ENCODE measurements at regions not wholly inside any gene's neighbourhood (a gene's known extent, or its start where the extent isn't known, plus 50 kb on each side); places are given as distances from the start of the nearest gene placed in this dataset.

GRCh38 chr2:56969513-56969912 lies 785.7 kb downstream of the CCDC85A start:
- 84% methylated on average over 3 of the region's 3 CpGs for WGBS (ENCODE audit: low lambda C conversion rate, missing lambda C conversion rate)
- no peaks in the 10 kb centered on the region for H3K9me2 ChIP-seq (replicated peaks; ENCODE audit: insufficient read depth)
- DNase-seq (ENCODE audit: low spot score), result no peak

GRCh38 chr2:56971383-56971974 lies 787.7 kb downstream of the CCDC85A start:
- H2AFZ ChIP-seq, result no peak overlapping the region
- H3K79me2 ChIP-seq, result no peaks in the 10 kb centered on the region
- H3K4me2 ChIP-seq, result no peak overlapping the region
- no peaks in the 10 kb centered on the region for H4K20me1 ChIP-seq (ENCODE audit: insufficient read depth, poor library complexity, severe bottlenecking)
- H3K27me3 ChIP-seq, result no peaks in the 10 kb centered on the region
- no peaks in the 10 kb centered on the region for H3K36me3 ChIP-seq (replicated peaks; ENCODE audit: insufficient read depth, low read depth)
- H3K9me2 ChIP-seq (replicated peaks; ENCODE audit: insufficient read depth), result no peaks in the 10 kb centered on the region
- no peak for TF ChIP-seq EZH2phosphoT487 (IDR thresholded peaks at IDR 0.05; ENCODE audit: low read depth, severe bottlenecking, unreplicated experiment)
- TF ChIP-seq CTCF (IDR thresholded peaks at IDR 0.05; ENCODE audit: poor library complexity), result no peak
- TF ChIP-seq EZH2 (IDR thresholded peaks at IDR 0.05; ENCODE audit: borderline replicate concordance), result no peak
- peaks cover 3% of the 10 kb centered on the region for H3K9me3 ChIP-seq (ENCODE audit: low read depth)
- H3K4me3 ChIP-seq, result no peak overlapping the region
- H3K27ac ChIP-seq, result no peak overlapping the region
- DNase-seq (ENCODE audit: low spot score), result no peak
- H3K4me1 ChIP-seq (ENCODE audit: insufficient read depth), result no peaks in the 10 kb centered on the region
- WGBS (ENCODE audit: low lambda C conversion rate, missing lambda C conversion rate), result 57% methylated on average over 3 of the region's 3 CpGs

More at GRCh38 chr2:56969513-56969912, 785.7 kb downstream of the CCDC85A start:
- TF ChIP-seq EZH2phosphoT487 (IDR thresholded peaks at IDR 0.05; ENCODE audit: low read depth, severe bottlenecking, unreplicated experiment) (no peak), CTCF (IDR thresholded peaks at IDR 0.05; ENCODE audit: poor library complexity) (no peak), EZH2 (IDR thresholded peaks at IDR 0.05; ENCODE audit: borderline replicate concordance) (no peak)
- Histone ChIP-seq H3K27ac (no peak overlapping the region), H3K79me2 (no peaks in the 10 kb centered on the region), H3K36me3 (replicated peaks; ENCODE audit: insufficient read depth, low read depth) (no peaks in the 10 kb centered on the region), H3K4me3 (no peak overlapping the region), H3K9me3 (ENCODE audit: low read depth) (peaks cover 3% of the 10 kb centered on the region), H3K4me1 (ENCODE audit: insufficient read depth) (no peaks in the 10 kb centered on the region), H3K4me2 (no peak overlapping the region), H2AFZ (no peak overlapping the region), H4K20me1 (ENCODE audit: insufficient read depth, poor library complexity, severe bottlenecking) (no peaks in the 10 kb centered on the region), H3K27me3 (no peaks in the 10 kb centered on the region)

GRCh38 chr2:56981554-56981953 lies 797.8 kb downstream of the CCDC85A start:
- 85% methylated on average over 4 of the region's 4 CpGs for WGBS (ENCODE audit: low lambda C conversion rate, missing lambda C conversion rate)
- Histone ChIP-seq H3K27me3 (no peaks in the 10 kb centered on the region), H4K20me1 (ENCODE audit: insufficient read depth, poor library complexity, severe bottlenecking) (no peaks in the 10 kb centered on the region), H3K4me2 (no peak overlapping the region), H3K9me3 (ENCODE audit: low read depth) (no peaks in the 10 kb centered on the region), H3K27ac (no peak overlapping the region), H3K4me3 (no peak overlapping the region), H3K36me3 (replicated peaks; ENCODE audit: insufficient read depth, low read depth) (no peaks in the 10 kb centered on the region), H2AFZ (no peak overlapping the region), H3K9me2 (replicated peaks; ENCODE audit: insufficient read depth) (no peaks in the 10 kb centered on the region), H3K4me1 (ENCODE audit: insufficient read depth) (no peaks in the 10 kb centered on the region), H3K79me2 (no peaks in the 10 kb centered on the region)
- DNase-seq (ENCODE audit: low spot score), result no peak
- TF ChIP-seq EZH2phosphoT487 (IDR thresholded peaks at IDR 0.05; ENCODE audit: low read depth, severe bottlenecking, unreplicated experiment), result no peak
- TF ChIP-seq EZH2 (IDR thresholded peaks at IDR 0.05; ENCODE audit: borderline replicate concordance), result no peak
- no peak for TF ChIP-seq CTCF (IDR thresholded peaks at IDR 0.05; ENCODE audit: poor library complexity)

GRCh38 chr2:56985609-56986008 lies 801.8 kb downstream of the CCDC85A start:
- DNase-seq (ENCODE audit: low spot score), result no peak
- H3K4me3 ChIP-seq, result no peak overlapping the region
- H3K4me2 ChIP-seq, result no peak overlapping the region
- H3K27ac ChIP-seq, result no peak overlapping the region
- H3K79me2 ChIP-seq, result no peaks in the 10 kb centered on the region
- H2AFZ ChIP-seq, result no peak overlapping the region
- no peaks in the 10 kb centered on the region for H3K27me3 ChIP-seq
- no peaks in the 10 kb centered on the region for H3K4me1 ChIP-seq (ENCODE audit: insufficient read depth)
- no peak for TF ChIP-seq EZH2phosphoT487 (IDR thresholded peaks at IDR 0.05; ENCODE audit: low read depth, severe bottlenecking, unreplicated experiment)
- no peak for TF ChIP-seq EZH2 (IDR thresholded peaks at IDR 0.05; ENCODE audit: borderline replicate concordance)
- TF ChIP-seq CTCF (IDR thresholded peaks at IDR 0.05; ENCODE audit: poor library complexity), result no peak
- no peaks in the 10 kb centered on the region for H3K9me3 ChIP-seq (ENCODE audit: low read depth)
- no peaks in the 10 kb centered on the region for H3K9me2 ChIP-seq (replicated peaks; ENCODE audit: insufficient read depth)
- H4K20me1 ChIP-seq (ENCODE audit: insufficient read depth, poor library complexity, severe bottlenecking), result no peaks in the 10 kb centered on the region
- no peaks in the 10 kb centered on the region for H3K36me3 ChIP-seq (replicated peaks; ENCODE audit: insufficient read depth, low read depth)

All from hepatocyte (in vitro differentiated cells).